Mesenchymal stem cell (in vitro differentiated cells and primary cell): ENCODE measurements at regions not wholly inside any gene's neighbourhood (a gene's known extent, or its start where the extent isn't known, plus 50 kb on each side); places are given as distances from the start of the nearest gene placed in this dataset.
"Not testable (repeated sequence)": the region's sequence is repeated elsewhere in the genome, so short reads cannot be mapped to it uniquely, and the experiment has no call there.

Experiments used
- DNase-seq: peaks from one replicate; pipeline ENCODE4 v3.0.0-alpha.2; 2013
- H2AFZ ChIP-seq: one replicate; pipeline ENCODE4 v1.6.1; 2013; ENCODE audit warnings: low read depth, mild to moderate bottlenecking, control low read depth, inconsistent platforms, low read length, moderate library complexity
- H2AK5ac ChIP-seq: 2 replicates; pipeline ENCODE4 v1.6.1; 2013; ENCODE audit warnings: low read length, moderate library complexity, mild to moderate bottlenecking, inconsistent platforms; ENCODE audit not compliant: severe bottlenecking
- H2BK120ac ChIP-seq: one replicate; pipeline ENCODE4 v1.6.1; 2013; ENCODE audit warnings: low read depth, mild to moderate bottlenecking, inconsistent platforms, low read length, moderate library complexity
- H2BK12ac ChIP-seq, 2 experiments: one replicate each; pipeline ENCODE4 v1.6.1; 2013; ENCODE audit warnings: inconsistent platforms in 2 of 2, low read length in 2 of 2, mild to moderate bottlenecking in 2 of 2, moderate library complexity in 2 of 2, control low read depth in 1 of 2
- H2BK15ac ChIP-seq: one replicate; pipeline ENCODE4 v1.6.1; 2013; ENCODE audit warnings: mild to moderate bottlenecking, low read depth, inconsistent platforms; ENCODE audit not compliant: poor library complexity, severe bottlenecking
- H2BK5ac ChIP-seq: 2 replicates; pipeline ENCODE4 v1.6.1; 2013; ENCODE audit warnings: low read depth, mild to moderate bottlenecking, low read length, control low read depth, inconsistent platforms; ENCODE audit not compliant: poor library complexity, severe bottlenecking
- H3K14ac ChIP-seq, 2 experiments: one replicate each; pipeline ENCODE4 v1.6.1; 2013; ENCODE audit warnings: inconsistent platforms in 2 of 2, low read length in 2 of 2, control low read depth in 1 of 2, mild to moderate bottlenecking in 1 of 2, moderate library complexity in 1 of 2
- H3K18ac ChIP-seq, 2 experiments: one replicate each; pipeline ENCODE4 v1.6.1; 2013; ENCODE audit warnings: inconsistent platforms in 2 of 2, low read length in 2 of 2, control low read depth in 1 of 2, low read depth in 1 of 2, mild to moderate bottlenecking in 1 of 2
- H3K23ac ChIP-seq, 2 experiments: one replicate each; pipeline ENCODE4 v1.6.1; 2013; ENCODE audit warnings: inconsistent platforms in 2 of 2, low read length in 2 of 2, mild to moderate bottlenecking in 2 of 2, moderate library complexity in 2 of 2, control low read depth in 1 of 2
- H3K27ac ChIP-seq: 2 replicates; pipeline ENCODE4 v1.5.1; 2013; ENCODE audit warnings: mild to moderate bottlenecking, moderate library complexity, low read length, control low read depth, inconsistent platforms; ENCODE audit not compliant: poor library complexity, severe bottlenecking
- H3K27me3 ChIP-seq, 2 experiments: 2 replicates each; pipeline versions ENCODE4 v1.6.1 to v1.7.0; 2013; ENCODE audit warnings: low read length in 2 of 2, mild to moderate bottlenecking in 2 of 2, moderate library complexity in 2 of 2, control low read depth in 1 of 2, inconsistent platforms in 1 of 2; ENCODE audit not compliant: control insufficient read depth in 1 of 2, insufficient read depth in 1 of 2
- H3K36me3 ChIP-seq, 2 experiments: 2 replicates each; pipeline versions ENCODE4 v1.6.1 to v1.7.0; 2013; ENCODE audit warnings: low read length in 2 of 2, control low read depth in 1 of 2, inconsistent platforms in 1 of 2, low read depth in 1 of 2, mild to moderate bottlenecking in 1 of 2; ENCODE audit not compliant: insufficient read depth in 2 of 2, control insufficient read depth in 1 of 2
- H3K4ac ChIP-seq, 2 experiments: one replicate each; pipeline ENCODE4 v1.6.1; 2013; ENCODE audit warnings: inconsistent platforms in 2 of 2, low read length in 2 of 2, mild to moderate bottlenecking in 2 of 2, moderate library complexity in 2 of 2, control low read depth in 1 of 2, low read depth in 1 of 2
- H3K4me1 ChIP-seq: 2 replicates; pipeline ENCODE4 v1.6.1; 2013; ENCODE audit warnings: low read depth, low read length, control low read depth; ENCODE audit not compliant: control insufficient read depth, insufficient read depth
- H3K4me2 ChIP-seq: 2 replicates; pipeline ENCODE4 v1.6.1; 2013; ENCODE audit warnings: low read length, mild to moderate bottlenecking, inconsistent platforms; ENCODE audit not compliant: poor library complexity, severe bottlenecking
- H3K4me3 ChIP-seq, 2 experiments: 2 replicates each; pipeline versions ENCODE4 v1.5.1 to v1.7.0; 2013; ENCODE audit warnings: low read length in 2 of 2, mild to moderate bottlenecking in 2 of 2, control low read depth in 1 of 2, low read depth in 1 of 2; ENCODE audit not compliant: insufficient read depth in 1 of 2
- H3K79me1 ChIP-seq: replicated peaks from 2 replicates; pipeline ENCODE4 v1.6.1; 2013; ENCODE audit warnings: mild to moderate bottlenecking, control low read depth, low read length, inconsistent platforms; ENCODE audit not compliant: poor library complexity, severe bottlenecking
- H3K9ac ChIP-seq: 2 replicates; pipeline ENCODE4 v1.7.0; 2013; ENCODE audit warnings: mild to moderate bottlenecking, low read length, moderate library complexity
- H3K9me3 ChIP-seq: 2 replicates; pipeline ENCODE4 v1.7.0; 2013; ENCODE audit warnings: mild to moderate bottlenecking, low read length; ENCODE audit not compliant: control insufficient read depth
- H4K8ac ChIP-seq: one replicate; pipeline ENCODE4 v1.6.1; 2013; ENCODE audit warnings: inconsistent platforms, mild to moderate bottlenecking, low read length, moderate library complexity
- H4K91ac ChIP-seq: one replicate; pipeline ENCODE4 v1.6.1; 2013; ENCODE audit warnings: mild to moderate bottlenecking, low read length, inconsistent platforms
- WGBS: methylation state at CpG from one replicate; pipeline ENCODE4 v1.1.7; 2013; ENCODE audit warnings: mixed read lengths; 5-methylcytosine and 5-hydroxymethylcytosine counted together

GRCh38 chr5:68865192-68865591 is 228.6 kb upstream of the SLC30A5 start:
- H4K91ac ChIP-seq, H3K4me2 ChIP-seq: not testable (repeated sequence)
- peak overlapping the region; percentile 14 for H2AFZ ChIP-seq

GRCh38 chr5:68872088-68872839 is 221.6 kb upstream of the SLC30A5 start:
- Histone ChIP-seq H2BK120ac (no peak overlapping the region), H3K79me1 (no peaks in the 10 kb centered on the region), H2BK5ac (no peak overlapping the region), H3K4me2 (no peak overlapping the region), H3K27me3 (peaks cover 0 to 6% of the 10 kb centered on the region in 2 experiments), H3K4me1 (no peaks in the 10 kb centered on the region), H2AFZ (no peak overlapping the region), H3K9me3 (no peaks in the 10 kb centered on the region), H3K18ac (no peak overlapping the region), H2BK15ac (no peak overlapping the region), H3K27ac (no peak overlapping the region), H3K4ac (no peak overlapping the region), H4K8ac (no peak overlapping the region), H3K36me3 (no peaks in the 10 kb centered on the region), H2AK5ac (no peak overlapping the region), H3K4me3 (no peak overlapping the region), H4K91ac (no peak overlapping the region), H3K9ac (no peak overlapping the region), H3K14ac (no peak overlapping the region), H3K23ac (no peak overlapping the region), H2BK12ac (no peak overlapping the region)
- DNase-seq = no peak
- WGBS = 73% methylated on average over 5 of the region's 6 CpGs

More at GRCh38 chr5:68865192-68865591, 228.6 kb upstream of the SLC30A5 start:
- H3K4ac ChIP-seq, H3K4me3 ChIP-seq, DNase-seq, H3K79me1 ChIP-seq, H3K23ac ChIP-seq, H2BK5ac ChIP-seq, H3K4me1 ChIP-seq, H3K9ac ChIP-seq, H2BK120ac ChIP-seq, H3K36me3 ChIP-seq, H3K27ac ChIP-seq, H3K27me3 ChIP-seq, H2AK5ac ChIP-seq, H2BK12ac ChIP-seq, H4K8ac ChIP-seq, H3K14ac ChIP-seq, H2BK15ac ChIP-seq: not testable (repeated sequence)
- Histone ChIP-seq H3K18ac (peak overlapping the region in 1 of 2 experiments; percentile 40), H3K9me3 (peaks cover 11% of the 10 kb centered on the region)
- WGBS = 92% methylated on average over 11 of the region's 11 CpGs

- Histone ChIP-seq H3K4me3 (no peak overlapping the region), H4K91ac (no peak overlapping the region), H3K23ac (no peak overlapping the region), H3K9ac (no peak overlapping the region), H2BK5ac (no peak overlapping the region), H3K4me2 (no peak overlapping the region), H2BK12ac (no peak overlapping the region), H3K14ac (no peak overlapping the region), H3K18ac (no peak overlapping the region), H3K27me3 (peaks cover 0 to 6% of the 10 kb centered on the region in 2 experiments), H2AFZ (no peak overlapping the region), H3K27ac (no peak overlapping the region), H3K4ac (no peak overlapping the region), H2AK5ac (no peak overlapping the region), H4K8ac (no peak overlapping the region), H3K9me3 (no peaks in the 10 kb centered on the region), H2BK15ac (no peak overlapping the region), H2BK120ac (no peak overlapping the region), H3K79me1 (no peaks in the 10 kb centered on the region), H3K4me1 (no peaks in the 10 kb centered on the region), H3K36me3 (no peaks in the 10 kb centered on the region)
- WGBS = 87% methylated on average over 2 of the region's 4 CpGs
- no peak for DNase-seq
These were observed 220.6 kb upstream of the SLC30A5 start for GRCh38 chr5:68873198-68873597.

- H3K9ac ChIP-seq = no peak overlapping the region
- H3K79me1 ChIP-seq = no peaks in the 10 kb centered on the region
- no peak overlapping the region for H4K91ac ChIP-seq
- no peaks in the 10 kb centered on the region for H3K9me3 ChIP-seq
- no peak overlapping the region for H3K4me3 ChIP-seq
- H3K4me2 ChIP-seq = no peak overlapping the region
- H2BK120ac ChIP-seq = no peak overlapping the region
- H3K27ac ChIP-seq = no peak overlapping the region
- no peak overlapping the region for H3K23ac ChIP-seq
- no peak overlapping the region for H4K8ac ChIP-seq
- no peak overlapping the region for H2BK5ac ChIP-seq
- H2BK12ac ChIP-seq = no peak overlapping the region
- no peaks in the 10 kb centered on the region for H3K36me3 ChIP-seq
- no peak overlapping the region for H2AK5ac ChIP-seq
- H3K14ac ChIP-seq = no peak overlapping the region
- no peak for DNase-seq
- H3K4ac ChIP-seq = no peak overlapping the region
- H3K18ac ChIP-seq = no peak overlapping the region
- H2BK15ac ChIP-seq = no peak overlapping the region
- 87% methylated on average over 3 of the region's 3 CpGs for WGBS
- H3K4me1 ChIP-seq = no peaks in the 10 kb centered on the region
- peaks cover 0 to 6% of the 10 kb centered on the region in 2 experiments for H3K27me3 ChIP-seq
- H2AFZ ChIP-seq = no peak overlapping the region
These were observed 218.5 kb upstream of the SLC30A5 start for GRCh38 chr5:68875351-68875750.
